ENCODE measurements at regions not wholly inside any gene's neighbourhood (a gene's known extent, or its start where the extent isn't known, plus 50 kb on each side); places are given as distances from the start of the nearest gene placed in this dataset.

GRCh38 chr4:34363842-34364241, 1880.5 kb downstream of the ARAP2 start:
- peaks cover 8% of the 10 kb centered on the region for H3K9me3 Mint-ChIP-seq
- no peaks in the 10 kb centered on the region for H3K27me3 Mint-ChIP-seq
- H3K4me1 Mint-ChIP-seq (ENCODE audit: low read depth): no peaks in the 10 kb centered on the region
- intact Hi-C loops (cut with DNase I, micrococcal nuclease): no loop called here
- H3K36me3 ChIP-seq (ENCODE audit: insufficient read depth, low read length): no peaks in the 10 kb centered on the region
- ChIA-PET CTCF (interaction anchor here (0.7 kb wide), 1 partner anchor 165 kb away, joined by 6 read pairs; no protein-coding TSS in a partner anchor), POLR2A (no interaction called here)
- no peak overlapping the region for H3K4me3 ChIP-seq (ENCODE audit: low read length)
- no peaks in the 10 kb centered on the region for H3K4me1 ChIP-seq (ENCODE audit: insufficient read depth, low read length)
- ATAC-seq (ENCODE audit: poor library complexity) (no peak), DNase-seq (no peak)
- no peak overlapping the region for H3K4me3 Mint-ChIP-seq
- peaks cover 0 to 10% of the 10 kb centered on the region in 2 experiments for H3K9me3 ChIP-seq (ENCODE audit: control insufficient read depth in 1 of 2, insufficient read depth in 1 of 2, low read length in 2 of 2)
- no peaks in the 10 kb centered on the region for H3K36me3 Mint-ChIP-seq (ENCODE audit: low read depth)
- no peak for TF ChIP-seq CTCF (IDR thresholded peaks at IDR 0.05)
- no peak overlapping the region for H3K27ac ChIP-seq (ENCODE audit: low read depth in 1 of 2, low read length in 2 of 2)
- H3K27ac Mint-ChIP-seq: no peak overlapping the region
- no peaks in the 10 kb centered on the region for H3K27me3 ChIP-seq (ENCODE audit: control insufficient read depth in 1 of 2, insufficient read depth in 2 of 2, low read length in 2 of 2)

DNA sequence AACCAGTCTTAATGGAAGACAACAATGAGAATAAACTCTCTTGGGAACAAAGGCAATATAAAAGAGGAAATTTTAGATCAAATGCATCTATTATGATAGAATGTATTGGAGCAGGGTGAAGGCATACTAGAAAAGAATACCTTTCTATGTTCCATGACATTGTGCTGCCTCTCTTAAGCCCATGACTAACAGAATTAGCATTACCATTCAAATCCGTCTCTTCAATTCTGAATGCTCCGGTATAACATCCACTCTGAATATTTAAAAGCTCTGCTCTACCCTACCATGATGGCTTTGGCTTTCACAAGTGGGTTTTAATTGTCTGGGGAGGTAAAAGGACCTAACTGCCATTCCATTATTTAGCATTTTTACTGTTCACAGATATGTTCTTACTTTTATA, 1878.4 kb downstream of the ARAP2 start:
- ChIA-PET POLR2A (no interaction called here), CTCF (no interaction called here)
- H3K27ac Mint-ChIP-seq: no peak overlapping the region
- H3K27ac ChIP-seq (ENCODE audit: low read depth in 1 of 2, low read length in 2 of 2): no peak overlapping the region
- no peak overlapping the region for H3K4me3 ChIP-seq (ENCODE audit: low read length)
- intact Hi-C loops (cut with DNase I, micrococcal nuclease): no loop called here
- no peak for TF ChIP-seq CTCF (IDR thresholded peaks at IDR 0.05)
- no peaks in the 10 kb centered on the region for H3K4me1 ChIP-seq (ENCODE audit: insufficient read depth, low read length)
- no peaks in the 10 kb centered on the region for H3K36me3 Mint-ChIP-seq (ENCODE audit: low read depth)
- ATAC-seq (ENCODE audit: poor library complexity) (no peak), DNase-seq (no peak)
- peaks cover 8% of the 10 kb centered on the region for H3K9me3 Mint-ChIP-seq
- H3K4me3 Mint-ChIP-seq: no peak overlapping the region
- no peaks in the 10 kb centered on the region for H3K36me3 ChIP-seq (ENCODE audit: insufficient read depth, low read length)
- H3K4me1 Mint-ChIP-seq (ENCODE audit: low read depth): no peaks in the 10 kb centered on the region
- H3K27me3 Mint-ChIP-seq: no peaks in the 10 kb centered on the region
- no peaks in the 10 kb centered on the region for H3K27me3 ChIP-seq (ENCODE audit: control insufficient read depth in 1 of 2, insufficient read depth in 2 of 2, low read length in 2 of 2)
- peaks cover 0 to 10% of the 10 kb centered on the region in 2 experiments for H3K9me3 ChIP-seq (ENCODE audit: control insufficient read depth in 1 of 2, insufficient read depth in 1 of 2, low read length in 2 of 2)

- ChIA-PET POLR2A (no interaction called here), CTCF (no interaction called here)
- Histone ChIP-seq H3K36me3 (ENCODE audit: insufficient read depth, low read length) (no peaks in the 10 kb centered on the region), H3K27me3 (ENCODE audit: control insufficient read depth in 1 of 2, insufficient read depth in 2 of 2, low read length in 2 of 2) (no peaks in the 10 kb centered on the region), H3K27ac (ENCODE audit: low read depth in 1 of 2, low read length in 2 of 2) (no peak overlapping the region), H3K4me1 (ENCODE audit: insufficient read depth, low read length) (no peaks in the 10 kb centered on the region), H3K4me3 (ENCODE audit: low read length) (no peak overlapping the region), H3K9me3 (ENCODE audit: control insufficient read depth in 1 of 2, insufficient read depth in 1 of 2, low read length in 2 of 2) (peaks cover 0 to 4% of the 10 kb centered on the region in 2 experiments)
- H3K4me1 Mint-ChIP-seq (ENCODE audit: low read depth): no peaks in the 10 kb centered on the region
- H3K36me3 Mint-ChIP-seq (ENCODE audit: low read depth): no peaks in the 10 kb centered on the region
- H3K27ac Mint-ChIP-seq: no peak overlapping the region
- DNase-seq (no peak), ATAC-seq (ENCODE audit: poor library complexity) (no peak)
- H3K27me3 Mint-ChIP-seq: no peaks in the 10 kb centered on the region
- intact Hi-C loops (cut with DNase I, micrococcal nuclease): no loop called here
- H3K4me3 Mint-ChIP-seq: no peak overlapping the region
- TF ChIP-seq CTCF (IDR thresholded peaks at IDR 0.05): no peak
- peaks cover 5% of the 10 kb centered on the region for H3K9me3 Mint-ChIP-seq
Observed at GRCh38 chr4:34371676-34372075, 1872.6 kb downstream of the ARAP2 start.
